AG20443 (cell line): ENCODE measurements at regions not wholly inside any gene's neighbourhood (a gene's known extent, or its start where the extent isn't known, plus 50 kb on each side); places are given as distances from the start of the nearest gene placed in this dataset.
"Not testable (repeated sequence)": the region's sequence is repeated elsewhere in the genome, so short reads cannot be mapped to it uniquely, and the experiment has no call there.

Experiments used
- DNase-seq: peaks from one replicate; pipeline ENCODE4 v3.0.0; 2012; ENCODE audit warnings: low spot score, mixed read lengths

DNA sequence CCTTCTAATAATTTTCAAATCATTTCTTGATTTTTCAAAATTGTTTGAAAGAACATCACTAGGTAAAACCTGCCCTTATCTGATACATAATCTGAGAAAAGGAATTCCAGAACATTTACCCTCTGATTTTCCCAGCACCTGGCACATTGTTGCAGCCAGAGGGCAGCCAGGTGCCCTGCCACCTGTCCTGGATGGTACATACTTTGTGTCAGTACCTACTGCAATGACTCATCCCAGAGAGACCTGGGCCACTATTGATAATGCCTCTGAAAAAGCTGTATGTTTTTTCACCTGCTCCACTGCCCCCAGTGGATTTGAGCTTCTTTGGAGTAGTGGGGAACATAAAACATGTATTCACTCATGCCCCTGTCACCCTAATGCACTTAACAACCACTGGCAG lies 648.9 kb upstream of the GBE1 start:
- no peak for DNase-seq

DNA sequence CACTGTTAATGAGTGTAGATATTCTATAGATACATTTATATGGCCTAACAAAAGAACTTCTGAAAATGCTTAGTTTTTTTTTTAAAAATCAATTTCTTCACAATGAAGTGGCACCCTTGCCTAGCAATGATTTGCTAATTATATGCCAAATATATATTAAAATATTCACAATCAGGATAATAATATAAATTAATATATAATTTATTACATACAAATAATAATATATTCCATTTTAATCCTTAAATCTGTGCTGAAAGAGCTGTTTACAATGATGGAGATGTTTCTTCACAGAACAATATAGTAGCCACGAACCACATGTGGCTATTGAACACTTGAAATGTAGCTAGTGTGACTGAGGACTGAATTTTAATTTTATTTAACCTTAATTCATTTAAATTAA lies 648.4 kb upstream of the GBE1 start:
- DNase-seq = no peak

DNA sequence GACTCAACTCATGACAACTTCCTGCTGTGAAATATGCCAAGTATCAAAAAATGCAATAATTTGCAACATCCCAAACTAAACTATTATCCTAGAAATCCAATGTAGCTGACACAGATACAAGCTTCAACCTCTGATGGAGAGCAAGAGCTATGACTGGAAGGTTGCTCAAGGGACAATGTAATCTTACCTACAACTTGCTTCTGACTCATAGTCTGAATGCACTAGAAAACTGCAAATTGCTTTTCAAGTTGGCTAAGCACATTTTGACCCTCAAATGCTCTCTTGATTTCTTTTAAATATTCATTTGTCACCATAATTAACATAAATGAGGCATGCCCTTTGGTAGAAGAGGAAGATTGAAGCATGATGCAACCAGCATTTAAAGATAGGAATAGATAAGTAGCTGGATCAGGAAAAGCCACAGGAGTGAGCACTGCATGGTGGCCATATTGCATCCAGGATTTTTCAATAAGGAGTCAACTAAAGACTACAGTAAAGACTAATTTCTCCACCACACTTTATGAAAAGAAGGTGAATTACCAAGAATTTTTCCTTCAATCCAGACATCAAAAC lies 630.8 kb upstream of the GBE1 start:
- no peak for DNase-seq

DNA sequence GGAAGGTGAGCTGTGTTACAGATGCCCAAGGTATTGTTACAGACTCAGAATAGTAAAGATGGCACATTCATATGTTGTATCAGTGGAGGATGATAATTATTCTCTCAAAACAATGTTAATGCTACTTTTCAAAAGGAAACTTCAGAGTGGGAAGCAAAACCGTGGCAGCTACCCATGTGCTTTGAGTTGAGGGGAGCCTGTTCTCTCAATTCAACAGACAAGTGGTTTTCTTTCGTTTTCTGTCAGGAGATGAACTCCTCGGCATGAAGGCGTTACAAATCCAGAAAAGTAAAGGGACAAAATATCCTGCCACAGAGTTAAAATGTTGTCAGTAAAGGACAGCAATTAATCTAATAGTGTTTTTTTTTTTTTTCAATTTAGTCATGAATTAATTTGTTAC lies 629.4 kb upstream of the GBE1 start:
- DNase-seq = no peak

DNA sequence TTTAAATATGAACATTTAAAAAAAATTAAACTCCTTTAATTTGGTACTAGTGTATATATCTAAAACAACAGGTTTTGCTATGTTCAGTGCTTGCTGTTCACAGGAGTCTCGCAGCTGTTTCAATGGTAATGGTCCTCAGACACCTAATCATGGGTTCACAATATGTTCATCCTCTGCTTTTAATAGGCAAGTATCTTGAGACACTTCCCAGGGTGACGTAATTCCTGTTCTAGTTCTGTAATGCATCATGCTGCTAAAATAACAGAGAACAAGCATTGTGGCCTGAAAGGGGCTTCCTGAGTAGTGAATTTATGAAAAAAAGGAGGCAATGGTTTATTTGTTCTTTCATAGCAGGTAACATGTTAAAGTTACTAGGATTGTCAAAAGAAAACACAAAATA lies 625.2 kb upstream of the GBE1 start:
- no peak for DNase-seq

DNA sequence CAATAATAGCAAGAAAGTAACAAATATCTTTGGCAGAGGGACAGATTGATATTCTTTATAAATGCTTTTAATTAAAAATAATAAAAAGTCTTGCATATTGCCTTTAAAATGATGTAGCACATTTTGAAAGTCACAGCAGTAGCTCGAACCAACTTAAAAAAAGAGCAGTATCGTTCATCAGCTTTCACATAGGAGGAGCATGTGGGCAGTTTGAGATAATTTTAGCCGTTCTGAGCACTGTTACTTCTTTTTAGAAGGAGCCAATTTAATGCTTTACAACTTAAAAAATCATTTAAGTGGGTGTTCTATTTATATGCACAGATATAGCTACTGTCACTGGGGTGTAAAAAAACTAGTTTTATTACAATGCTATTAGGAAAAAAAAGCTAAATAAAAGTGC lies 622.7 kb upstream of the GBE1 start:
- no peak for DNase-seq

DNA sequence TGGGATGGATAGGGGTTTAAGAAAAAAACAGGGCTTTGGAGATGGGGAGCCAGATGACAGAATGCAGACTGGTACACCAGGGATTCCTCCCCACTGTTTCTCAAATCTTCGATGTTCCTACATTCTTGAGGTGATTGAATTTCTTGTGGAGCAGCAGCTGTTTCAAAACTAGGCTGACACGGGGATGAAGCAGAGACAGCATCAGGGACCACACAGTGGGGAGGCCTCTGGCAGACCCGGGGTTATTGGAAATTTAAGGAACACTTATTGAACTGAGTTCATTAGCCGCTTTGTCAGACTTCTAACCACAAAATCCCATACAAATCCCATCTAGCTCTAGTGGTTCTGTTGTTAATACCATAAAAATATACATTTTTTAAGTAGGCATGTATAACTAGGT lies 621.4 kb upstream of the GBE1 start:
- DNase-seq = no peak

DNA sequence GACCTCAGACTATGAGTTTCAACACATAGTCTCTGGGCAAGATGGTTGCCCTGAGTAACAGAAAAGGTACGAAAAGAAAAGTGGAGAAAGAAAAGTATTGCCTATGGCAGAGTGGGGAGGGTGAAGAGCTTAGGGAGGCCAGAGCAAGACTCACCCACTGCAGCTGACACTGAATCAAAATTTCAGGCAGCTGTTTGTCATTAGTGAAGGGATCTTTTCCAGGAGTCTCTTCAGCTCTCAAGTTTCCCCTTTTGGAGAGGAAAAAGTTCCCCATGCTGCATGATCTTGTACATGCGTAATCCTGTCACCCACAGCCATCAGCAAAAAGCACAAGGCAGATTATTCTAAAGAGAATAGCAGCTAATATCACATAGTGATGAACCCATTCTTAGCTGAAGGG lies 616.9 kb upstream of the GBE1 start:
- no peak for DNase-seq

DNA sequence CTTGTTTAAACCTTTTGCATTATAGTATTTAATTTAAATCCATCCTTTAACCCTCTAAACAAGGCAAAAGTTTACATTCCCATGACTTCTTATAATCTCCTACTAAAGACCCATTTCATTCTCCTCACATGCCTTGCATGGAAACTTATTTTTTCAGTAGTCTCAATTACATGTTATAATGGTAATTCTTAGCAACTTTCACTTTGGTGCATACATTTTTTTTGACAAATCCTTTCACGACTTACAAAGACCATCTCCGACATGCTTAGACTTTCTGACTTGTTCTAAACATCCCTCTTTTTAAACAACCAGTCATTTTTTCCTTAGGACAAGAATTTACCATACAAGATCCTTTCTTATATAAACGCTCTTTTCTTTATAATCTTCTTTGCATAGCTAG lies 615.4 kb upstream of the GBE1 start:
- no peak for DNase-seq

DNA sequence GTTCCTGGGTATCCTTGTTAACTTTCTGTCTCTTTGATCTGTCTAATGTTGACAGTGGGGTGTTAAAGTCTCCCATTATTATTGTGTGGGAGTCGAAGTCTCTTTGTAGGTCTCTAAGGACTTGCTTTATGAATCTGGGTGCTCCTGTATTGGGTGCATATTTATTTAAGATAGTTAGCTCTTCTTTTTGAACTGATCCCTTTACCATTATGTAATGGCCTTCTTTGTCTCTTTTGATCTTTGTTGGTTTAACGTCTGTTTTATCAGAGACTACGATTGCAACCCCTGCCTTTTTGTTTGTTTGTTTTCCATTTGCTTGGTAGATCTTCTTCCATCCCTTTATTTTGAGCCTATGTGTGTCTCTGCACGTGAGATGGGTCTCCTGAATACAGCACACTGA lies 612.4 kb upstream of the GBE1 start:
- not testable (repeated sequence) for DNase-seq

DNA sequence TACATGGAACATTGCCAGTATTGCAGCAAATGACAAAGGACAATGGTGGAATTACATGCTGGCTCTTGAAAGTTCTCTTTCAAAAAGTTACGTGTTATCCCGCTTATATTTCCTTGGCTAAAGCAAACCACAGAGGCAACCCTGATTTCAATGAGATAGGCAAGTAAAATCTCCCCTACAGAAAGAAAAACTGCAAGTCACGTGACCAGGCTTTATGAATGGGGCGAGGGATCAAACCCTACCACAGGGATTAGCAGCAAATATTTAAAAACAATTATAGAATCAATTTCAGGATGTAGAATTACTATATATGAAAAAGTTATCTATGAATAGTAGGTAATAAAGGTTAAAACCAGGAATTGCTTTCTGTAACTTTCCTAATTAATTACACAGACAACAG lies 603.4 kb upstream of the GBE1 start:
- DNase-seq = no peak

DNA sequence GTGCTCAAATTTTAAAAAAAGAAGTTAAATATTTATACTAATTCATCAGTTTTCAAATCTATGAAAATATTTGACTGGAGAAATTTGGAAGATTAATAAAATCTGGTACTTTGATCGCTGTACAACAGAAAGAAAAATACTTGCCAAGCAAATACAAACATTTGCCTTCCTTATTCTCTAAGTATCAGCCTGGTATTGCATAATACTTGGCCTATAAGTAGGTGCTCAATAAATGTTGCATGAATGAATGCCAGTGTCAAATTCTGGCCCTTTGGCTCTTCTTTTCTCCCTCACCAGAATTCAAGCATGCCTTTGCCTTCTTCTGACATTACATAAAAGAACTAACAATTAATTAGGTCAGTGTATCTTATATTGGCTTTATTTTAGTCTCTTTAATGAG lies 601.7 kb upstream of the GBE1 start:
- no peak for DNase-seq

DNA sequence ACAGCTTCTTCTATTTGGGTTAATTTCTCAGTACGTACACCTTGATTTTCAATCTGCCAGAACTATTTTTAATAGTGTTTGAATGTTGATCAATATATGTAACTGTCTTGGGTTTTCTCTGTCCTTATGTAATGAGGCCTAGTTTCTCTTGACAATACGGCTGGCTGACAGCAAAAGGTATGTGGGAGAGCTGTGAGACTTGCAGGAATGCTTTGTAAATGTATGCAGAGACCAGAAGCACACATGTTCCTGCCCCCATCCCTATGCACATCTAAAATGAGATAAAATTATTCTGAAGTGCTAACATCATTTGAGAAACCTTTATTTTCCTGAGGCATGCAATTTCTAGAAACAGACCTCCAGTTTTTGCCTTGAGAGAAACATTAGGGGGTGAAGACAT lies 593.8 kb upstream of the GBE1 start:
- DNase-seq = no peak

DNA sequence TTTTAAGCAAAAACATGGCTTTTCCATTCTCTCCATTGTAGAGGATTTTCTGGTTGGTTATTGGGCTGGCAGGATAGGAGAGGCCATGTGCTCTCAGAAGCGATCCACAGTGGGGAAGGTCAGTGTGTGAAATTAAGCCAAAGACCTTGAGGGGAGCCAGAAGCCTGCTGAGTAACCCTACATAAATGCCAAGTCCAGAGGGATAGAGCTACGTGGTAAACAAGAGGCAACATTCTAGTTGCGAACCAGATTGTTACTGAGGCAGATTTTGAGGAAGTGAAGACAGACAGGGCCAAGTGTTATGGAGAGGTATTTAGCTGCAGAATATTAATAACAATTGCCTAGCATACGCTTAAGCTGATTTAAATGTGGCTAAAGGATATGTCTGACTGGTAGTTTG lies 592.8 kb upstream of the GBE1 start:
- DNase-seq = no peak

DNA sequence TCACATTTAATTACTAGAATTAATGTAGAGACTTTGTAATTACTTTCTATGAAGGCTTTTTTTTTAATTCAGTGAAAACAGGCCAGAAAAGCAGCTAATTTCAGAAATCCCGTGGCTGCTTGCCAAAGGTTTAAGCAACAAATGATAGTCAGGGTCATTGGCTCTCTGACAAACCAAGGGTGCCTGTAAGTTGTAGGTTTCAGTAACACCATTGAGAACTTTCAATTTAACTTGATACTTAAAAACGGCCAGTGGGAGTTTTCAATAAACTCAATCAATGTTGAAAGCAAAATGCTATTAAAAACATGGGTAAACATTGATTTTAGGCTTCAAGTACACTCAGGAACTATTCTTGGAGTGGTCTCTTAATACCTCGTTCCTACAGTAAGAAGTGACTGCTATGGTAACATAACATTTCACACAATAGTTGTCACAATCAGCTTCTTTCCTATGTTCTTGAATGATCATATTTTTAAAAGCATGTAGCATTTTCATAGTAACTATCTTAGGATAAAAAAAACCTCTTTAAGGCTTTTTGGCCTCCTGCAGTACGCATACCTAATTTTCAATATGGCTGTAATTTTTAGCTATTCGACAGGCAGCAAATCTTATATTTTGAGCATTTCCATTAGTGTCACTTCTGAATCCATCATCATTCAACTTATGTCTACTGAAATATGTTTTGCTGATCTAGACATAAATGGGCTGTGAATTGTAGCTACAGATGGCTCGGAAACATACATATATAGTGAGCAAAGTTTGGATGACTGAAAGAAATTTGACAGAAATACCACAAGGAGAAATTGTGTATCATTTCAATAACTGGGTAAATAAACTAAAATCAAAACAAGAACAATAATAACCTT lies 592.1 kb upstream of the GBE1 start:
- DNase-seq = no peak

DNA sequence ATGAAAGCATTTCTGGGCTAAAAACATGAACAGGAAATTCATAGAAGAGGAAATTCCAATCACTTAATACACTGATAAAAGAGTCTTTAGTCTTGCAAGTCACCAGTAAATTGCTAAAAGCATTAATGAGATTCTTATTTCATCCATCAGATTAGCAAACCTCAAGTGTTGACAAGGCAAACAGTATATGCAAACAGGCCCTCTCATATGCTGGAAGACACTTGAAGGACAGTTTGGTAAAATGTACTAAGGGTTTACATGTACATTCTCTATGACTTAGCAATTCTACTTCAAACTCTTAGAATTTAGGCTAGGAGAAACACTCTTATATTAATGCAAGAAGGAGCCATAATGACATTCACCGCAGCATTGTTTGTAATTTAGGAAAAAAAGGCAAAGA lies 586.1 kb upstream of the GBE1 start:
- DNase-seq = no peak

DNA sequence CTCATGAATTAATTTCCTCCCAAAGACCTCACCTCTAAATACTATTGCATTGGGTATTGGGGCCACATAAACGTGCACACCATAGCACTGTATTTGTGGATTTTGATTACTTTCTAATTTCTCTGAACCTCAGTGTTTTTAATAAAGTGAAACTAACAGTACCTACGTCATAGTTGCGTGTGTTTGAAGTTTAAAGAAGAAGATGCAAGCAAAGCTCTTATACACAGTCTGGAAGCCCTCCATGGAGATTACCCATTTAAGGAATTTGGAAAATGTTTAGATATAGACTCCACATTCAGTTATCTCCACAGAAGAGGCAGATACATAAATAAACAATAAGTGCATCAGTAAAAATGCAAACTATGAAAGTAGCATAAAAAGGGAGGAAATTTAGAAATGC lies 581.1 kb upstream of the GBE1 start:
- no peak for DNase-seq

DNA sequence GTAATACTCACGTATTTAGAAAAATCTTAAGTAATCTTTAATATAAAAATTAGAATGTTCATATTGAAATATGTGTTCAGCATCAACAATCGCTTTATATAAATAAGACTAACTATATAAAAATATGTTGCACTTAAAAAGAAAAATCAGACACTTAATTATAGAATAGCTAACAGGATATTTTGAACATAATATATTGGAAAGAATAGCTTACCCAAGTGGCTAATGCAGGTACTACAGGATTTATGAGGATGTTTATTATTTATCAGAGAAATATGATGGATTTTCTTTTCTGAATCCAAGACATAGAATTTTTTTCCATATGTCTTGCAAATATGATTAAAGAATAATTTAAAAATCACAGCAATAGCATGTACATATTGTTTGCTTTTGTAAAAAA lies 567.9 kb upstream of the GBE1 start:
- DNase-seq = no peak

DNA sequence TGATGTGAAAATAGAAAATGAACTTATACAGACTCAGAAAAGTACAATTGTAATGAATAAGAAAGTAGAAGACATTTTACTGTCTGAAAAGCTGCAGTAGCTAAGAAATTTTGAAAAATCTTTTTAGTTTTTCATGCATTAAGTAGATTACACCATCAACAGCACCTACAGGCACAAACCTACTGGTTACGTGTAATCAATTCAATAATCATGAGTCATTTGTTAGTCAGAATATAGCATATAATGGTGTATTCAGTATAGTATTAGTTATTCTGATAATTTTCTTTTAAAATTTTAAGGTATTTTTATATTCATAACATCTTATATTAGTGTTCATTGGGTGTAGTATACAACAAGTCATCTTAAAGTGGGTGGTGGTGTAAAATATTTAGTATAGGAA lies 550.5 kb upstream of the GBE1 start:
- DNase-seq = no peak

DNA sequence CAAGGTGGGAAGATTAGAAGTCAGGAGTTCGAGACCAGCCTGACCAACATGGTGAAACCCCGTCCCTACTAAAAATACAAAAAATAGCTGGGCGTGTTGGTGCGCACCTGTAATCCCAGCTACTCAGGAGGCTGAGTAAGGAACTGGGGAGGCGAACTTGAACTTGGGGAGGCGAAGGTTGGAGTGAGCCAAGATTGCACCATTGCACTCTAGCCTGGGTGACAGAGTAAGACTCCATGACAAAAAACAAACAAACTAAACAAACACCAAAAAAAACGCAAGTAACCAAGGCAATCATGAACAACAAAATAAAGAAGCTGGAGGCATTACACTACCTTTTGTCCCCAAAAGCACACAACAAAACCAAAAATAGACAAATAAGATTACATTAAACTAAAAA lies 547.3 kb upstream of the GBE1 start:
- no peak for DNase-seq

DNA sequence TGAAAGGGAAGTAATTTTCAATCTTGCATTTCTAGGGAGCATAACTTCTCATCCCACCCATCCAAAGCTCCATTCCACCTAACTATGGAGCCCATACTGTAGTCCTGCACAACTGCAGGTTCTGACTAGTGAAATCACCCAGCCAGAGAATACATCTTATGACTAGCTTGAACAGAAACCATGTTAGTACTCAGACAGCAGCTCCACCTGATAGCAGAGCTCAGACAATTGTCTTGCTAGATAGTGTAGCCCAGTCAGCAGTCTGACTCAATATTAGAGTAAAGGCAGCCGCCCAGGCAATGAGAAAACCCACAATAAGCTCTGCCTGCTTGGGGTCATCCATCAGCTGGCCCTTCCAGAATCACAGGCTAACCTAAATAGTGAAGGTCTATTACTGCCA lies 544.7 kb upstream of the GBE1 start:
- DNase-seq = no peak

DNA sequence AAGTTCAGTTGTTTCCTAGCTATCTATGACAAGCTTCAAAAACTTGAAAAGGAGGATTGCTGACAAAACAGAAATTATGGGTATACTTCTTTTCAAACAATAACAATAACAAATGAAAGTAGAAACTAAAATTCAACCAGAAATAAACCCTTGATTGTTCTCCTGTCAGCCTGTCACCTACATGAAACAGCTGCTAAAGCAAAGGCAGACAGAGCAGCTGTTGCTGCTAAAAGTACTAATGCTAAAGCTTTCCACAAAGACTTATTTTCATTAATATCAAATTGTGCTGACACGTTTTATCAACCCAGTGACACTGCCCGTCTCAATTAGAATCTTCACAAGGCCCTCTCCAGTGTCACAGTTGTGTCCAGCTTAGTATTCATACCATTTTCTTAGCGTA lies 533.2 kb upstream of the GBE1 start:
- no peak for DNase-seq

DNA sequence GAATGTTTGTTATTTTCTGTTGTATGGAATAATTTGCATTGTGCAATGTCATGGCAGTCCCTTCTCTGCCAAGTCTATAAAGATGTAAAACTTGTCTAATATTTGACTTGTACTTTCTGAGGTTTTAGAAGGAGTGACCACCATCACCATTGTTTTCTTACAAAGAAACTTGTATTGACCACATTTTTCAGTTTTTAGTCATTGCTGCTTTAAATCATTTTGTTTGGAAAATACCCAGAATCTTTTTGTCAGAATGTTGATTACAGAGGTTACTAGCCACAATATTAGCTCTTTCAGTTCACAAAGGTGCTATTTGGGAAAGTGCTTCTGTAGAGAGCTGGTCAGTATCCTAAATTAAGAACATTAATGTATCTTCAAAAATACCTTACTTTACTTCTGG lies 532.4 kb upstream of the GBE1 start:
- no peak for DNase-seq

DNA sequence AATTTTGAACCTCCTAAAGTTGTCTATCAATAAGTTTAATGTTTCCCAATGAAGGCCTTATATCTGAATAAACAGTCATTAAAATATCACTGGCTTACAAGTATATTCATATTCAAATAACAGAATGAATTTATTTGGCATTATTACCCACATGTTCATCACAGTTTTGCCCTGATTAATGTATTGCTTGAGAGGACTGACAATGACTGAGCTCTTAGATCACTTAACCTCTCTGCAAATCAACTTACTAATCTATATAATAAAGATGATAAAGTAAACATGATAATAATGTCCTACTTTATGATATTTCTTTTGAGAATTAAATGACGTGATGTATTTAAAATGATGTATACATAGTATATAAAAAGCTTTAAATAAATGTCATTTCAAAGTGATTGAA lies 532.0 kb upstream of the GBE1 start:
- no peak for DNase-seq
